NB4 (cell line): ENCODE measurements at regions not wholly inside any gene's neighbourhood (a gene's known extent, or its start where the extent isn't known, plus 50 kb on each side); places are given as distances from the start of the nearest gene placed in this dataset.
"Not testable (repeated sequence)": the region's sequence is repeated elsewhere in the genome, so short reads cannot be mapped to it uniquely, and the experiment has no call there.

Experiments used
- POLR2A ChIP-seq: IDR thresholded peaks from 2 replicates; pipeline ENCODE4 v1.6.1; 2011; ENCODE audit warnings: mild to moderate bottlenecking; ENCODE audit not compliant: insufficient read length; ENCODE audit errors: extremely low read depth
- TF ChIP-seq, protein P1 (sequence below): IDR thresholded peaks from one replicate; pipeline ENCODE4 v1.5.1; 2012; ENCODE audit warnings: low read depth, low read length

- TF ChIP-seq, protein P1, sequence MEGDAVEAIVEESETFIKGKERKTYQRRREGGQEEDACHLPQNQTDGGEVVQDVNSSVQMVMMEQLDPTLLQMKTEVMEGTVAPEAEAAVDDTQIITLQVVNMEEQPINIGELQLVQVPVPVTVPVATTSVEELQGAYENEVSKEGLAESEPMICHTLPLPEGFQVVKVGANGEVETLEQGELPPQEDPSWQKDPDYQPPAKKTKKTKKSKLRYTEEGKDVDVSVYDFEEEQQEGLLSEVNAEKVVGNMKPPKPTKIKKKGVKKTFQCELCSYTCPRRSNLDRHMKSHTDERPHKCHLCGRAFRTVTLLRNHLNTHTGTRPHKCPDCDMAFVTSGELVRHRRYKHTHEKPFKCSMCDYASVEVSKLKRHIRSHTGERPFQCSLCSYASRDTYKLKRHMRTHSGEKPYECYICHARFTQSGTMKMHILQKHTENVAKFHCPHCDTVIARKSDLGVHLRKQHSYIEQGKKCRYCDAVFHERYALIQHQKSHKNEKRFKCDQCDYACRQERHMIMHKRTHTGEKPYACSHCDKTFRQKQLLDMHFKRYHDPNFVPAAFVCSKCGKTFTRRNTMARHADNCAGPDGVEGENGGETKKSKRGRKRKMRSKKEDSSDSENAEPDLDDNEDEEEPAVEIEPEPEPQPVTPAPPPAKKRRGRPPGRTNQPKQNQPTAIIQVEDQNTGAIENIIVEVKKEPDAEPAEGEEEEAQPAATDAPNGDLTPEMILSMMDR: not testable (repeated sequence)
- TF ChIP-seq POLR2A: not testable (repeated sequence)
These were observed 80.8 kb downstream of the SNTN start for GRCh38 chr3:63733278-63733677.
